ENCODE measurements at regions not wholly inside any gene's neighbourhood (a gene's known extent, or its start where the extent isn't known, plus 50 kb on each side); places are given as distances from the start of the nearest gene placed in this dataset.

DNA sequence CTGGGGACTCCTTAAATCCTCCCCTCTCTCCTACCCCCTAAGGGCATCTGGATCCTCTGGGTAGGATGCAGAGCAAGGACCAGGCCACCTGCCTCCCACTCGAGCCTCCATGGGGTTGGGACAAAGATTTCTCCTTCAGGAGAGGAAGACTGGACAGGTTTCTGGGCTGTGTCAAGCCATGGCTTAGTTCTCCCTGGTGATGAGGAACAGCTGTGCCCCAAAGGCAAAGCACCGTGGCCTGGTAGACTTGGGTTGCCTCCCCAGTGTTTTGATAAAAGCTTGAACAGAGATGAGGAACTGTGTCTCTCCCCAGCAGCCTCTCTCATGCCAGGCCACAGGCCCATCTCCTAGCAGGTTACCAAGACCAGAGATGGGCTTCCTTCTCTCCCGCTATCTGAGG lies 238.3 kb downstream of the WDR11 start (continued):
- TF ChIP-seq, protein P1, sequence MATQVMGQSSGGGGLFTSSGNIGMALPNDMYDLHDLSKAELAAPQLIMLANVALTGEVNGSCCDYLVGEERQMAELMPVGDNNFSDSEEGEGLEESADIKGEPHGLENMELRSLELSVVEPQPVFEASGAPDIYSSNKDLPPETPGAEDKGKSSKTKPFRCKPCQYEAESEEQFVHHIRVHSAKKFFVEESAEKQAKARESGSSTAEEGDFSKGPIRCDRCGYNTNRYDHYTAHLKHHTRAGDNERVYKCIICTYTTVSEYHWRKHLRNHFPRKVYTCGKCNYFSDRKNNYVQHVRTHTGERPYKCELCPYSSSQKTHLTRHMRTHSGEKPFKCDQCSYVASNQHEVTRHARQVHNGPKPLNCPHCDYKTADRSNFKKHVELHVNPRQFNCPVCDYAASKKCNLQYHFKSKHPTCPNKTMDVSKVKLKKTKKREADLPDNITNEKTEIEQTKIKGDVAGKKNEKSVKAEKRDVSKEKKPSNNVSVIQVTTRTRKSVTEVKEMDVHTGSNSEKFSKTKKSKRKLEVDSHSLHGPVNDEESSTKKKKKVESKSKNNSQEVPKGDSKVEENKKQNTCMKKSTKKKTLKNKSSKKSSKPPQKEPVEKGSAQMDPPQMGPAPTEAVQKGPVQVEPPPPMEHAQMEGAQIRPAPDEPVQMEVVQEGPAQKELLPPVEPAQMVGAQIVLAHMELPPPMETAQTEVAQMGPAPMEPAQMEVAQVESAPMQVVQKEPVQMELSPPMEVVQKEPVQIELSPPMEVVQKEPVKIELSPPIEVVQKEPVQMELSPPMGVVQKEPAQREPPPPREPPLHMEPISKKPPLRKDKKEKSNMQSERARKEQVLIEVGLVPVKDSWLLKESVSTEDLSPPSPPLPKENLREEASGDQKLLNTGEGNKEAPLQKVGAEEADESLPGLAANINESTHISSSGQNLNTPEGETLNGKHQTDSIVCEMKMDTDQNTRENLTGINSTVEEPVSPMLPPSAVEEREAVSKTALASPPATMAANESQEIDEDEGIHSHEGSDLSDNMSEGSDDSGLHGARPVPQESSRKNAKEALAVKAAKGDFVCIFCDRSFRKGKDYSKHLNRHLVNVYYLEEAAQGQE (IDR thresholded peaks at IDR 0.05; ENCODE audit: unreplicated experiment): no peak
- TF ChIP-seq JUNB (IDR thresholded peaks at IDR 0.05; ENCODE audit: unreplicated experiment) (no peak), ZNF331 (CRISPR knock-in tag; IDR thresholded peaks at IDR 0.05; ENCODE audit: low read depth) (no peak), ZNF114 (CRISPR knock-in tag; IDR thresholded peaks at IDR 0.05) (no peak)

- ATAC-seq (no peak), DNase-seq (ENCODE audit: low spot score) (no peak)
- Histone ChIP-seq H3K9me2 (ENCODE audit: insufficient read depth) (0 out of 2 replicates have a peak, but pooled peaks cover 14% of the 10 kb centered on the region), H3K4me1 (ENCODE audit: insufficient read depth) (no peaks in the 10 kb centered on the region), H3K4me3 (no peak overlapping the region), H4K20me1 (replicated peaks; ENCODE audit: insufficient read depth) (no peaks in the 10 kb centered on the region), H3K27me3 (ENCODE audit: insufficient read depth) (no peaks in the 10 kb centered on the region), H3K27ac (ENCODE audit: low read depth) (no peak overlapping the region), H3K36me3 (ENCODE audit: insufficient read depth) (no peaks in the 10 kb centered on the region), H3K79me2 (replicated peaks; ENCODE audit: insufficient read depth) (no peaks in the 10 kb centered on the region), H2AFZ (no peak overlapping the region), H3K4me2 (no peak overlapping the region), H3F3A (replicated peaks; ENCODE audit: low read depth) (no peaks in the 10 kb centered on the region)
- Mint-ChIP-seq H3K4me3 (no peak overlapping the region), H3K27me3 (ENCODE audit: insufficient read depth, low read depth, poor library complexity) (no peaks in the 10 kb centered on the region), H3K27ac (no peak overlapping the region), H3K36me3 (ENCODE audit: low read depth) (no peaks in the 10 kb centered on the region), H3K4me1 (no peaks in the 10 kb centered on the region), H3K9me3 (no peaks in the 10 kb centered on the region)
- TF ChIP-seq EZH2 (IDR thresholded peaks at IDR 0.05; ENCODE audit: low read depth, unreplicated experiment) (no peak), ZNF462 (CRISPR knock-in tag; IDR thresholded peaks at IDR 0.05) (no peak)
Observed at GRCh38 chr10:121091961-121092719, 241.0 kb downstream of the WDR11 start.

Data from GM23338 (cell line).